Thoracic aorta (tissue), 2 donors: ENCODE measurements at regions not wholly inside any gene's neighbourhood (a gene's known extent, or its start where the extent isn't known, plus 50 kb on each side); places are given as distances from the start of the nearest gene placed in this dataset.

Experiments used
- ATAC-seq: fragments of 150-250 bp; one replicate; pipeline ENCODE4 v1.8.0; 2017; ENCODE audit warnings: low read depth; ENCODE audit not compliant: insufficient number of reproducible peaks, low FRiP score
- DNase-seq: peaks from one replicate; pipeline ENCODE4 v3.0.0-alpha.2; 2020; ENCODE audit warnings: low spot score
- H3K27ac ChIP-seq, 2 donors: fragments of 200-600 bp; sonication (generic); 1 replicate in 1 of 2; 2 replicates in 1 of 2; pipeline ENCODE4 v1.5.1; 2016; ENCODE audit warnings: mild to moderate bottlenecking in 2 of 2, moderate library complexity in 2 of 2
- H3K27me3 ChIP-seq: fragments of 200-600 bp; sonication (generic); replicated peaks from 2 replicates; pipeline ENCODE4 v1.6.0; 2016; ENCODE audit warnings: mild to moderate bottlenecking; ENCODE audit not compliant: insufficient read depth
- H3K36me3 ChIP-seq: fragments of 200-600 bp; sonication (generic); one replicate; pipeline ENCODE4 v1.5.1; 2016
- H3K4me1 ChIP-seq, 2 donors: fragments of 200-600 bp; sonication (generic); 1 replicate in 1 of 2; 2 replicates in 1 of 2; pipeline versions ENCODE4 v1.5.1 to v1.6.0; 2016; ENCODE audit warnings: low read depth in 2 of 2, mild to moderate bottlenecking in 1 of 2; ENCODE audit not compliant: control insufficient read depth in 1 of 2
- H3K4me3 ChIP-seq: fragments of 200-600 bp; sonication (generic); 2 replicates; pipeline ENCODE4 v1.5.1; 2016; ENCODE audit warnings: mild to moderate bottlenecking
- H3K9me3 ChIP-seq: fragments of 200-600 bp; sonication (generic); 2 replicates; pipeline ENCODE4 v1.5.1; 2016
- TF ChIP-seq, protein P1 (sequence below): fragments of 200-600 bp; sonication (generic); IDR thresholded peaks from one replicate; pipeline ENCODE4 v1.5.1; 2019; ENCODE audit warnings: antibody characterized with exemption

DNA sequence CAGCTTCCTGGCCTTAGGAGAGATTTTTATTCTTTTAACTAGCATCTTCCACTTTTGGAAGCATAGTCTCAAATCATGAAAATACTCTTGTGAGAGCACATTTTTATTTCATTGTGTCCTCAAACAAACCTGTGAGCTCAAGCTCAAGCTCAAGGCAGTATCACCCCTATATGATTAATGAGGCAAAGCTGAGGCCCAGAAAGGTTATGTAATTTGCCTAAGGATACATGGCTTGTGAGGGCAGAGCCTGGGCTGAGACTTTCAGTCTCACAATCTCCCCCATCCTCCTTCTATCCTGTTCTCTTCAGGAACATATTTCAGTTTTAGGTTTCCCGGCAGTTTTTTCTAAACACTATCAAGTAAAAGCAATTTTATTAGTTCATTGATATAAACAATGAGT, 359.5 kb downstream of the PTEN start:
- DNase-seq (no peak), ATAC-seq (no peak)
- TF ChIP-seq, protein P1, sequence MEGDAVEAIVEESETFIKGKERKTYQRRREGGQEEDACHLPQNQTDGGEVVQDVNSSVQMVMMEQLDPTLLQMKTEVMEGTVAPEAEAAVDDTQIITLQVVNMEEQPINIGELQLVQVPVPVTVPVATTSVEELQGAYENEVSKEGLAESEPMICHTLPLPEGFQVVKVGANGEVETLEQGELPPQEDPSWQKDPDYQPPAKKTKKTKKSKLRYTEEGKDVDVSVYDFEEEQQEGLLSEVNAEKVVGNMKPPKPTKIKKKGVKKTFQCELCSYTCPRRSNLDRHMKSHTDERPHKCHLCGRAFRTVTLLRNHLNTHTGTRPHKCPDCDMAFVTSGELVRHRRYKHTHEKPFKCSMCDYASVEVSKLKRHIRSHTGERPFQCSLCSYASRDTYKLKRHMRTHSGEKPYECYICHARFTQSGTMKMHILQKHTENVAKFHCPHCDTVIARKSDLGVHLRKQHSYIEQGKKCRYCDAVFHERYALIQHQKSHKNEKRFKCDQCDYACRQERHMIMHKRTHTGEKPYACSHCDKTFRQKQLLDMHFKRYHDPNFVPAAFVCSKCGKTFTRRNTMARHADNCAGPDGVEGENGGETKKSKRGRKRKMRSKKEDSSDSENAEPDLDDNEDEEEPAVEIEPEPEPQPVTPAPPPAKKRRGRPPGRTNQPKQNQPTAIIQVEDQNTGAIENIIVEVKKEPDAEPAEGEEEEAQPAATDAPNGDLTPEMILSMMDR = no peak
- Histone ChIP-seq H3K27ac (no peak overlapping the region), H3K4me3 (no peak overlapping the region), H3K36me3 (no peaks in the 10 kb centered on the region), H3K9me3 (no peaks in the 10 kb centered on the region), H3K4me1 (peaks cover 0 to 34% of the 10 kb centered on the region in 2 donors), H3K27me3 (no peaks in the 10 kb centered on the region)
